Activated T-cell treated with anti-CD3 and anti-CD28 coated beads, Interleukin-2, amount 50 U/mL, for 72 hours (primary cell): ENCODE measurements at regions not wholly inside any gene's neighbourhood (a gene's known extent, or its start where the extent isn't known, plus 50 kb on each side); places are given as distances from the start of the nearest gene placed in this dataset.

ENCODE experiments used
- ATAC-seq, 2 donors: fragments of 150-1000 bp; cut with Tn5 transposase; replicated peaks in 1 of 2; 2 replicates each; pipeline ENCODE4 v1.10.0; 2021; ENCODE audit warnings: moderate library complexity in 2 of 2, mild to moderate bottlenecking in 1 of 2
- DNase-seq, 2 donors: peaks; one replicate each; pipeline ENCODE4 v3.0.0; 2021 to 2022; ENCODE audit warnings: mixed read lengths in 1 of 2
- H3K27ac Mint-ChIP-seq: one replicate; pipeline ENCODE4 v1.8.0; 2022; ENCODE audit warnings: mild to moderate bottlenecking, moderate library complexity, mixed read lengths
- H3K27me3 Mint-ChIP-seq: one replicate; pipeline ENCODE4 v1.8.0; 2022; ENCODE audit warnings: low read depth, mixed read lengths
- H3K36me3 Mint-ChIP-seq, 2 donors: one replicate each; pipeline ENCODE4 v1.8.0; 2022; ENCODE audit warnings: mixed read lengths in 2 of 2, mild to moderate bottlenecking in 1 of 2; ENCODE audit not compliant: insufficient read depth in 2 of 2
- H3K4me1 Mint-ChIP-seq: one replicate; pipeline ENCODE4 v1.8.0; 2022; ENCODE audit warnings: low read depth, mixed read lengths
- H3K4me3 Mint-ChIP-seq, 2 donors: one replicate each; pipeline ENCODE4 v1.8.0; 2022; ENCODE audit warnings: mild to moderate bottlenecking in 2 of 2, mixed read lengths in 2 of 2, moderate library complexity in 2 of 2
- H3K9me3 Mint-ChIP-seq, 2 donors: one replicate each; pipeline ENCODE4 v1.8.0; 2022; ENCODE audit warnings: mixed read lengths in 2 of 2

DNA sequence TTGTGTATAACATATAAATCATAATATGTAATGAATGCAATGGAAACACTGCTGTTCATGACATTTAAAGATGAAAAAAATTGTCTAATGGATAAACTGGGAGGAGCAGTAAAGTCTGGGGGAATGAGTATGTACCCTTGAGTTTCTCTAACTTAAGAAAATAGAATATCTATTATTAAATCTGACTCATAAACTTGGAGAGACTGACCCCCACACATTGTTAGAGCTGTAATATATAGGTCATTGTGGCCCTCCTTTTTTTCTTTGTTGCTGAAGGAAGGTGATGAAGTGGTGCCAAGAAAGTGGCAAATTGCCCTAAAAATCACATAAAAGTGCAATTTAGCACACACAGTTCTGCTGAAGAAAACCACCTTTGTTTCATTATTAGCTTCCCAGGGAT, 389.8 kb upstream of the RARB start:
- H3K27me3 Mint-ChIP-seq, result no peaks in the 10 kb centered on the region
- H3K4me1 Mint-ChIP-seq, result no peaks in the 10 kb centered on the region
- no peak overlapping the region for H3K27ac Mint-ChIP-seq
- DNase-seq (no peak), ATAC-seq (no peak)
- no peaks in the 10 kb centered on the region for H3K36me3 Mint-ChIP-seq
- no peak overlapping the region for H3K4me3 Mint-ChIP-seq
- peaks cover 2 to 3% of the 10 kb centered on the region in 2 donors for H3K9me3 Mint-ChIP-seq

DNA sequence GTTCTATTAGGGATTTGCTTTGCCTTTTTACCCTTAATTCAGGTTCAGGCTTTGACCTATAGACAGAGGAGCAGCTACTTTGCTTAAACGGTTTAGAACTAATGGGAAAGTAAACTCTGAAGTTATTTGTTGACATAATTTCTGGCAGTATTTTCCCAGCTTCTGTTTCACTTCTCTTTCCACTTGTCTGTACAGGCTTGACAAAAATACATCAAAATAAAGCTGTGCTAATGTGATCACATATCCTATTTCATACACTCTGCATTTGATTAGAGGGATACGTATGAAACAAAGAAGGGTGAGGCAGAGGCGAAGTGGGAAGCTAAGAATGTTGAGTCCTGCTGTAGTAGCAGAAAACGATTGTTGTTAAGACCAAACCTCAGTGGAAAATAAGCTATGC, 389.1 kb upstream of the RARB start:
- Mint-ChIP-seq H3K4me1 (no peaks in the 10 kb centered on the region), H3K9me3 (peaks cover 2 to 3% of the 10 kb centered on the region in 2 donors)

DNA sequence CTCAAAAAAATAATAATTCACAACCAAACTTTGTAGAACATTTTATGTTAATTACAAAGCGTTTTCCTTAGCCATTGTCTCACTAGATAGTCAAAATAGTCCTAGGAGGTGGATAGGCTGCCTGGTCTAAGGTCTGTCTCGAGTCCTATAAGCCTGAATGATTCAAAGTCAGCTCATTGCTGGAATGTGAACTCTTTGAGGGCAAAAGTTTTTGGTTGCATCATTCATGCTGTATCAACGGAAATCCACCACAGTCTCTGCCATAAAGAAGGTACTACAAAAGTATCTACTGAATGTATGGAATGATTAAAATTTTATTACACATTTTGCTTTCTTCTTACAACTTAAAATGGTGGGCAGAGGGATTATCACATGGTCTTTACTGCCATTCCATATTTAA, 387.3 kb upstream of the RARB start:
- no peak overlapping the region for H3K4me3 Mint-ChIP-seq
- no peak overlapping the region for H3K27ac Mint-ChIP-seq
- H3K27me3 Mint-ChIP-seq, result no peaks in the 10 kb centered on the region
- H3K36me3 Mint-ChIP-seq, result no peaks in the 10 kb centered on the region
- peaks cover 2 to 3% of the 10 kb centered on the region in 2 donors for H3K9me3 Mint-ChIP-seq
- H3K4me1 Mint-ChIP-seq, result no peaks in the 10 kb centered on the region
- no peak for DNase-seq
- ATAC-seq, result no peak

More for the DNA sequence above, 389.1 kb upstream of the RARB start:
- Mint-ChIP-seq H3K36me3 (no peaks in the 10 kb centered on the region), H3K4me3 (no peak overlapping the region), H3K27ac (no peak overlapping the region), H3K27me3 (no peaks in the 10 kb centered on the region)
- ATAC-seq (no peak), DNase-seq (no peak)

DNA sequence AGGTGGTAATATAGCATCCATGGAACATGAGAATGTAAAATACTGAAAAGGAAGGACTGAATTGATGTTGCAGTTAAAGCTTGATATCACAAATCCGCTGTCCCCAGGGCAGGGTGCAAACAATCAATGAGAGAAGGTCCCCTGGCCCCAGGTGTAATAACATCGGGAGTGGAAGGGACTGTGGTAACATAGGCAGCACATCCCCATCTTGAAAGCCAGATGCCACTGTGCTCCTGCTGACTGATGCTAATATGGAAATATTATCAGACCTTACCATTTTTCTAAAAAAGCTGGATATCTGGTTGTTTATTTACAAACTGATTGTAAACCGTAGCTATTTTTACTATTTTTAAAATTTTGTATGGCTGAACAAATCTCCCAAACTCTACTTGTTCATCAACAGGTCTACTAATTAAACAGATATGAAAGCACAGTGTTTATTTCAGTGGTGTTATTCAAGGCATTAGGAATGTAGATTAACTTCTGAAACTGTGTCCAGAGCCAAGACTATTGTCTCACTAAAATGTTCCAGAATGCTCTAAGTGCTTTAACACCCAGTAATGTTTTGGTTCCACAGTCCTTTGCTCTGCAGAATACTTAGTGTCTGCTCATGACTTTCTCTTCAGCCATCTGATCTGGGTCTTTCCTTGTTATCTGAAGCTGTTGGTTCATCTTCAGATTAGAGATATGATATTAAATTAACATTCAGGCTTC, 386.0 kb upstream of the RARB start:
- Mint-ChIP-seq H3K9me3 (peaks cover 2 to 3% of the 10 kb centered on the region in 2 donors), H3K36me3 (no peaks in the 10 kb centered on the region), H3K4me1 (no peaks in the 10 kb centered on the region), H3K27ac (no peak overlapping the region), H3K27me3 (no peaks in the 10 kb centered on the region), H3K4me3 (no peak overlapping the region)
- ATAC-seq, result no peak
- no peak for DNase-seq

DNA sequence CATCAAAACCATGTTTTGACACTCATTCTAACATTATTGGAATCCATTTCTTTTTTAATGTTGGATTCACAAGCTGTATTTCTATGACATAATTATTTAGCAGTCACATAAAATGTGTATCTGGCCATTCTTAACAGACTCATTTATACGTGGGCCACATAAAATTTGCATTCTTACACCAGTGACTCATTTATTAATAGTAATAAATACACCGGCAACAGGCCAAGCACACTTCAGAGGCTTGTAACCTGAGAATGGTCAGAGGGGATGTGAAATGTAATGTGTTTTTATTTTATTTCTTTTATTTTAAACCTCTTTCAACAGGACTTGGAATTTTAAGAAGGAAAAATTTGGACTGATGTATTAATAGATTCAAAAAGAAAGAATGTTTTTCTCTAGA, 384.9 kb upstream of the RARB start:
- no peak overlapping the region for H3K4me3 Mint-ChIP-seq
- peaks cover 0 to 2% of the 10 kb centered on the region in 2 donors for H3K36me3 Mint-ChIP-seq

DNA sequence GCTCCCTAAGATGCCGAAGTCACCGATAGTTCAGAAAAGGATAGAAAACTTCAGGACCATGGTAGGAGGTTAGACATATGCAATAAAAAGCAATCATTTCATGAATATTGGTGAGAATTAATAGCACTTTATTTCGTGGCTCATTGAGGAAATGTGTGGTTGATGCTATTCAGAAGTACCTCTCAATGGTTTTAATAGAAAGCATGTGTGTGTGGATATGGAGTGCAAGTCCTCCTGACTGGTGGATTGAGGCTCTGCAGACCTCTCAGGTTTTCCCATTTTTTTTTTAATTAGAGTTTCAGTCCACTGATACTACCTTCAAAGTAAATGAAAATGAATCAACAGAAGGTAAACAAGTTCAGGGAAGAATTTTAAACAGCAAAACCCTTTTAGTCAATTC, 384.3 kb upstream of the RARB start:
- Mint-ChIP-seq H3K4me1 (no peaks in the 10 kb centered on the region), H3K4me3 (no peak overlapping the region), H3K27me3 (no peaks in the 10 kb centered on the region), H3K27ac (no peak overlapping the region), H3K36me3 (peaks cover 0 to 2% of the 10 kb centered on the region in 2 donors), H3K9me3 (peaks cover 3 to 5% of the 10 kb centered on the region in 2 donors)
- no peak for DNase-seq
- no peak for ATAC-seq

More for the DNA sequence above, 384.9 kb upstream of the RARB start:
- no peaks in the 10 kb centered on the region for H3K27me3 Mint-ChIP-seq
- no peaks in the 10 kb centered on the region for H3K4me1 Mint-ChIP-seq
- peaks cover 3 to 5% of the 10 kb centered on the region in 2 donors for H3K9me3 Mint-ChIP-seq
- no peak for DNase-seq
- no peak overlapping the region for H3K27ac Mint-ChIP-seq
- ATAC-seq, result no peak

DNA sequence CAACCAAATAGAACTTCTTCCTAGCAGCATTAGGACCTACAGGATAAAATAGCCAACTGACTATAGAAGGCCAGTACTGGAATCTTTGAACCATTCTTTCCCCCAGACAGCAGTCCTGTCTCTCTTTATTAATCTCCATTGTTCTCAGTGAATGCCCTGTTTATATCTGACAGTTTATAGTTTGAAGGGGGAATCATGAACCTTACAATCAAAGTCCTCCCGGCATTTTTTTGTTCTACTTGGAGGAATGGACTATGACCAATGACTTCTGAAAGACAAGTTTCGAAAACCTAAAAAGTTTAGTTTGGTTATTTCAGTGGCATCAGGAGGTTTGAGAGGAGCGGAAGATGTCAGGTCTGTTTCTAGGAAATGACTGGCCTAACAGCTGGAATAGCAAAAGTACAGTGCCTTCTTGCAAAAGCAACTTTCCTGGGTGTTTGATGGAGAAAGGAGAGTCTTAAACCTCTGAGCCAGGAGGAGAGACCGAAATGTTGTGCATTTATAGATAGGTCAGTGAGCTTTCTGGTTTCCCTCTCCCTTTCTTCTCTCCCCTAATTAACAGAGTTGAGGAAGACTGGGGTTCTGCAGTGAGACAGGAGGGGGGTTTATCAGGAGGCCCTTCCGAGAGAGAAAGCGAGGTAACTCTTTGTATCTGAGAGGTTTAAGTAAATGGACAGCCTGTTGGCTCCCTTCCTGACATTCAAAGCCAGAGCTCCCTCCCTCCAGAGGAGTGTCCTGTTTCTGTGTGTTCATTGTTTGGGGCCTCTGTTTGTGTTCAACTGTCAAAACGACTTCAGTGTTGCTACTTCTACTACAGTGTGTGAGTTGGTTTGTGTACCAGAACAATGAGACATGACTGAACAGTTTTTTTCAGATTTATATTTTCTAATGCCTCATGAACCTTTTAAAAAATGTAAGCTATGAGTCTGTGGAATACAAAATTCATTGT, 383.0 kb upstream of the RARB start:
- peaks cover 2 to 3% of the 10 kb centered on the region in 2 donors for H3K9me3 Mint-ChIP-seq
- peaks cover 0 to 2% of the 10 kb centered on the region in 2 donors for H3K36me3 Mint-ChIP-seq
- no peak overlapping the region for H3K27ac Mint-ChIP-seq
- no peaks in the 10 kb centered on the region for H3K4me1 Mint-ChIP-seq
- ATAC-seq (no peak), DNase-seq (no peak)
- H3K27me3 Mint-ChIP-seq, result no peaks in the 10 kb centered on the region
- H3K4me3 Mint-ChIP-seq, result no peak overlapping the region

DNA sequence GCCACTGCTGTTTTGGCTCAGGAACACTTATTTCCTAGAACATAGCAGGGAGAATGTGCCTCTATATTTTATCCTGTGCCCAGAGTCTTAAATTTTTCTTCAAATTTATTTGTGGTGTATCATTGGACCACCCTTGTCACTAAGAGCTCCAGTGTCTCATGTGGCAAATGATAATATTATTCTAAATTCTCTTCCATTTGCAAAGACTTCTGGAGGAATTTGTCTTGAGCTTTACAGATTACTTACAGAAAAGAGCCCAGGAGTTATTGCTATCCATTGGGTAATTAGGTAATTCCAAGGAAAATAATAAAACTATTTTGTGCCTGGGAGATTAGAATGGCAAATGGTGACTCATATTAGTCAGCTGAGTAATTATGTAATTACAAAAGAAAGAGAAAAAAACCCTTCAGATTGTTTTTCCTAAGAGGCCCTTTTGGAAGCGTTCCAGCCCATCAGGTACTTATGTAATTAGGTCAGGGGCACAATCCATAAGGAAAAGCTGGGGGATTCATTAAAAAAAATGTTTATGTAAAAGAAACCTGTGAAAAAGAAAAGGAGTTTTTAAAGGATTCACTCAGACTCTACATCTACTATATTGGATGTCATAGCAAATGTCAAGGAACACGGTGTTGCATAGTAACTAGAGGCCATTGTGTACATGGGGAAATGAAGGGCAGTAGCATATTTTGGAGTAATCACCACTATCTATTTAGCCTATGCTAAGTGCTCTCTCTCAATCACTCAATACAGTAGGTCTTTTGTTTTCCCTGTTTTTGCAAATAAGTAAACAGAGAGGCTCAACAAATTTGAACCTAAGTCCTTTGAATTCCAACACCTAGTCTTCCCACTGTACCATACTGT, 380.9 kb upstream of the RARB start:
- no peak overlapping the region for H3K27ac Mint-ChIP-seq
- peaks cover 0 to 2% of the 10 kb centered on the region in 2 donors for H3K36me3 Mint-ChIP-seq
- H3K9me3 Mint-ChIP-seq, result peaks cover 2 to 3% of the 10 kb centered on the region in 2 donors
- no peak overlapping the region for H3K4me3 Mint-ChIP-seq
- no peaks in the 10 kb centered on the region for H3K4me1 Mint-ChIP-seq
- no peaks in the 10 kb centered on the region for H3K27me3 Mint-ChIP-seq
- ATAC-seq (no peak), DNase-seq (no peak)

DNA sequence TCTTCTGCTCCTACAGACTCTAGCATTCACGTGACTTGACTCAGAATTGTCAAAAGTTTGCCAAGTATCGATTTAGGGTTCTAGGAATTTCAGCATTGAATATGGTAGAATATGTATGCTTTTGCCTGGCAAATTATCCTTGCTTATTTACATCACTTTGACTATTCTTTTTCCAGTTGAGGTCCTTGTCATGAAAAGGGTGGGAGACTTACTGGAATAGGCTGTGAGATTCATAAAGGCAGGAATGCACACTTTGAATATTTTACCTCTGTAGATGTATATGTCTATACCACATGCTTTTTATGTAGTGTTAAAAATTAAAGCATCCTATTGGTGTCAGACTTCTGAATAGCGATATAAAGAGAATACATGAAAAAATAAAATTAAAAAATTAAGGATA, 378.8 kb upstream of the RARB start:
- no peaks in the 10 kb centered on the region for H3K4me1 Mint-ChIP-seq
- peaks cover 0 to 2% of the 10 kb centered on the region in 2 donors for H3K36me3 Mint-ChIP-seq
- no peaks in the 10 kb centered on the region for H3K27me3 Mint-ChIP-seq

DNA sequence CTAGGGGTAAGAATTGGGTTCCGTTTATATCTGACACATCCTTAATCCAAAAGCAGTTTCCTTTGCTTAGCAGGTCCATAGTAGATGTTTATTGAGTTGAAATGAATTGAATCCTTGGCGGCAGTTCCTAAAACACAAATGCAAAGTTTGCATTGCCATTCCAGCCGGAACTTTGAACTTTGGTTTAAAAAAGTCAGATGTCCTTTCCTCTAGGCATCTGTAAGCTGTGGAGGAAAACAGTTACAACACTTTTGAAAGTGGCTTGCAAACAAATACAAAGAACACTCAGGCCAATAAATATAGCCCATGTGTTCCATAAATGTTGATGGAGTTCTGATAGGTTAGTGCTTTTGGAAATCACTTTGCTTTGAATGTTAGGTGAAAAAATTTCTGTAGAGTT, 374.7 kb upstream of the RARB start:
- Mint-ChIP-seq H3K27ac (no peak overlapping the region), H3K9me3 (peaks cover 0 to 3% of the 10 kb centered on the region in 2 donors), H3K4me3 (no peak overlapping the region), H3K4me1 (no peaks in the 10 kb centered on the region), H3K27me3 (no peaks in the 10 kb centered on the region), H3K36me3 (no peaks in the 10 kb centered on the region)
- no peak for DNase-seq
- ATAC-seq, result no peak

More for the DNA sequence above, 378.8 kb upstream of the RARB start:
- peaks cover 2 to 5% of the 10 kb centered on the region in 2 donors for H3K9me3 Mint-ChIP-seq
- DNase-seq (no peak), ATAC-seq (no peak)
- H3K4me3 Mint-ChIP-seq, result no peak overlapping the region
- H3K27ac Mint-ChIP-seq, result no peak overlapping the region

DNA sequence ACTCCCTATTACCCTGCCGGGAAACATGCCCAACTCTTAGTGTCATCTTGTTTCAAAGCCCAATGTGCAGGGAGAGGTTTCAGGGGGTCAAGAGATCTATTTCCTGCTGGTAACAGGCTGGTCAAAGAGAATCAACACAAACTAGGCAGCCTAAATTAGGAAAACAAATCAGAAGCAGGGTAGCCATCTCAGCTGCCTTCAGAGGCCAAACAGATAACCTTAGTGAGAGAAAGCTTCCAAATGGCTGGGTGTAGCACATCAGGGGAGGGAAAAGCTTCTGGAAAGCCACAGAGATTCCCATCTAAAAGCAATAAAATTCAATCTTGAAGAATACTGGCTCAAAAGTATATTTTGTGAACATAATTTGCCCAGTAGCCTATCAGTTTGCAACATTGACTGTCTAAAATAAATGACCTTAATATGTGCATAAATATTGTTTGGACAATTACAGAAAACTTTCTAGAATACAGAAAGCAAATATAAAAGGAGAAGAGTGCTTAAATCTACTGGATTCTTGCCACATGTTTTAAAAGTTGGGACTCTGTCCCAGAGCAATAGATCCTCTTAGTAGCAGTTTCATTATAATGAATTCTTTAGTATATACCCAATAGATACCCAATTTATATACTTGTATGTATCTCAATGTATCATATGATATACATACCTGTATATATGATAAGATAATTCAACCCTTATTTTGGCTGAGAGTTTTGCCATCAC, 371.9 kb upstream of the RARB start:
- DNase-seq, result no peak
- ATAC-seq, result no peak
- H3K9me3 Mint-ChIP-seq, result peaks cover 0 to 3% of the 10 kb centered on the region in 2 donors
- H3K27ac Mint-ChIP-seq, result no peak overlapping the region
- no peaks in the 10 kb centered on the region for H3K27me3 Mint-ChIP-seq
- H3K4me1 Mint-ChIP-seq, result no peaks in the 10 kb centered on the region
- H3K4me3 Mint-ChIP-seq, result no peak overlapping the region
- no peaks in the 10 kb centered on the region for H3K36me3 Mint-ChIP-seq

DNA sequence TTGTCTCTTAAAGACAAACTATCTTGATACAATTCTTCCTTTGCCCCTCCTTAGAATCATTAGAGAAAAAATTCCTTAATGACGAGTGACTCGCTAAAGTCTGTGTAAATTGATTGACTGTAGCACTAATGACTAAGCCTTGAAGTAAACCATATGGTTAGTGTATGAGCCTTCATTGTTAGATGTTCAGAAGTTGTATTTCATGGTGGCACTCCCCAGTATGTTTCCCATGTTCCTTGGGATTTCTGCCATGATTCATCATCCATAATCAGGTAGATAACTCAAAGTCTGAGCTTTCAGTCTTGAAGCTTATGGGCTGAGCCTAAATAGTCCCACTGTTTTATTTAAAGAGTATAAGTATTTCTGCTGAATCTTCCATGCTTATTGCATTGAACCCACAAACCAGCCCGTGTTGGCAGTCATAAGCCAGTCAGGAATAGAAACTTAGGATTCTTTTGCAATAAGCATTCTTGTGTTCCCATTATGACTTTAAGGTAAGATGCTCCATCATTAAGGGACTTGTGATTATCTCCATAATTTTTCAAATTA, 371.2 kb upstream of the RARB start:
- H3K27ac Mint-ChIP-seq, result no peak overlapping the region
- no peak for ATAC-seq
- H3K27me3 Mint-ChIP-seq, result no peaks in the 10 kb centered on the region

More for the DNA sequence above, 371.2 kb upstream of the RARB start:
- peaks cover 0 to 3% of the 10 kb centered on the region in 2 donors for H3K9me3 Mint-ChIP-seq
- no peaks in the 10 kb centered on the region for H3K4me1 Mint-ChIP-seq
- H3K36me3 Mint-ChIP-seq, result no peaks in the 10 kb centered on the region
- no peak for DNase-seq
- H3K4me3 Mint-ChIP-seq, result no peak overlapping the region
